ENCODE measurements at regions not wholly inside any gene's neighbourhood (a gene's known extent, or its start where the extent isn't known, plus 50 kb on each side); places are given as distances from the start of the nearest gene placed in this dataset.

DNA sequence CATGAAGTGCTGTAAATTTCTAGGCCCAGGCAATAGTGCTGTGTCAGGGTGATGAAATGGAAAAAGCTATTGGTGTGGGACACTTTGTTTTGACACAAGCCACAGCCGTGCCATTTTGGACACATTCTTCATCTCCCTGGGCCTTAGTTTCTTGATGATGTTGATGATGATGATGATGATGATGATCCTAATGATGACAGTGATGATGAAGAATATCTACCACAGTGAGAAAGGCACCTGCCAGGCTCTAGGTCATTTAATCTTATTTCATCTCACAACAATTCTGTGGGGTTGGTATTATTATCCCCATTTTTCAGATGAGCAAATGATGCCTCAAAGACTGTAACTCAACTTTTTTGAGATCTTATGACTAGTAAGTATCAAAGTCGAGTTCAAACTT lies 102.2 kb upstream of the STC2 start:
- TF ChIP-seq USF1 (IDR thresholded peaks at IDR 0.05) (no peak), YY1 (IDR thresholded peaks at IDR 0.05; ENCODE audit: low read depth) (no peak), REST (IDR thresholded peaks at IDR 0.05; ENCODE audit: low read depth) (no peak), ZBTB7A (IDR thresholded peaks at IDR 0.05; ENCODE audit: low read depth) (no peak), CREB1 (IDR thresholded peaks at IDR 0.05; ENCODE audit: low read depth) (no peak), EP300 (IDR thresholded peaks at IDR 0.05; ENCODE audit: borderline replicate concordance) (no peak), NFIC (IDR thresholded peaks at IDR 0.05) (no peak), TAF1 (IDR thresholded peaks at IDR 0.05; ENCODE audit: low read depth) (no peak), CEBPB (IDR thresholded peaks at IDR 0.05) (no peak), TCF12 (IDR thresholded peaks at IDR 0.05; ENCODE audit: low read depth) (no peak), FOXM1 (IDR thresholded peaks at IDR 0.05; ENCODE audit: borderline replicate concordance, low read depth) (no peak), MAX (IDR thresholded peaks at IDR 0.05) (no peak), EGR1 (IDR thresholded peaks at IDR 0.05) (no peak), RAD21 (IDR thresholded peaks at IDR 0.05; ENCODE audit: low read depth) (no peak), TEAD4 (IDR thresholded peaks at IDR 0.05) (no peak)

GRCh38 chr5:173429489-173430150 lies 101.4 kb upstream of the STC2 start:
- TF ChIP-seq CREB1 (IDR thresholded peaks at IDR 0.05; ENCODE audit: low read depth), result no peak
- TF ChIP-seq FOXM1 (IDR thresholded peaks at IDR 0.05; ENCODE audit: borderline replicate concordance, low read depth), result no peak
- no peak for TF ChIP-seq TEAD4 (IDR thresholded peaks at IDR 0.05)
- no peak for TF ChIP-seq ZBTB7A (IDR thresholded peaks at IDR 0.05; ENCODE audit: low read depth)
- no peak for TF ChIP-seq YY1 (IDR thresholded peaks at IDR 0.05; ENCODE audit: low read depth)
- TF ChIP-seq CEBPB (IDR thresholded peaks at IDR 0.05), result no peak
- TF ChIP-seq USF1 (IDR thresholded peaks at IDR 0.05), result no peak
- no peak for TF ChIP-seq NFIC (IDR thresholded peaks at IDR 0.05)
- TF ChIP-seq TCF12 (IDR thresholded peaks at IDR 0.05; ENCODE audit: low read depth), result no peak
- no peak for TF ChIP-seq EP300 (IDR thresholded peaks at IDR 0.05; ENCODE audit: borderline replicate concordance)
- no peak for TF ChIP-seq TAF1 (IDR thresholded peaks at IDR 0.05; ENCODE audit: low read depth)
- no peak for TF ChIP-seq EGR1 (IDR thresholded peaks at IDR 0.05)
- TF ChIP-seq MAX (IDR thresholded peaks at IDR 0.05), result no peak
- TF ChIP-seq RAD21 (IDR thresholded peaks at IDR 0.05; ENCODE audit: low read depth), result no peak
- TF ChIP-seq REST (IDR thresholded peaks at IDR 0.05; ENCODE audit: low read depth), result no peak

DNA sequence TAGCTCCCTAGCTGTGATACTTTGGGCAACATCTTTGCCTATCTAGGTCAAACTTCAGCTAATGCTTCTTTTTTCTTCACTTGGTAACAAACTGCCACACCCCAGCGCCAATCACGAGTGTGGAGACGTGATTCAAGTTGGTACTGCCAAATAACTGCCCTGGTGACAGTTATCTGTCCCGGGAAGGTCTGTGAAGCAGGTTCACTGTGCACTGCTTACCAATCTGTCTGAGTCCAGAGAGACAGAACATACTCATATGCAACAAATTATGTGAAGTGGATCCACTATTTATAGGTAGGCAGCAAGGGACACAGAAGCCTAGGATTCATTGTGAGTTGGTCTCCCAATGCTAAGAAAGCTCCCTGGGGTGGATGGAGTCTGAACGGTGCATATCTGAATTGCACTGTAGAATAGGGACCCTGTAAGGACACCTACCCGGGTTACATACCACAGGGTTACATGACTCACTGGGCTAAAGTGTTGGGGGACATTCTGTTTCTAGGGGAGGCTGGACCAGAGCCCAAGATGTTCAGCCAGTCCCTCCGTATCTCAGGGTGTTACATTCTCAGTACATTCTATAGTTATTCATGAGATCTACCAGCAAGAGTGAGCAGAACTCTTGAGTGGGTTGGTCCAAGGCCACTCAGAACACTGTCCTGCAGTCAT lies 95.4 kb upstream of the STC2 start:
- TF ChIP-seq TAF1 (IDR thresholded peaks at IDR 0.05; ENCODE audit: low read depth) (no peak), RAD21 (IDR thresholded peaks at IDR 0.05; ENCODE audit: low read depth) (no peak), EP300 (IDR thresholded peaks at IDR 0.05; ENCODE audit: borderline replicate concordance) (no peak)

GRCh38 chr5:173420108-173420507 lies 91.9 kb upstream of the STC2 start:
- TF ChIP-seq NFIC (IDR thresholded peaks at IDR 0.05) (no peak), EP300 (IDR thresholded peaks at IDR 0.05; ENCODE audit: borderline replicate concordance) (no peak), CREB1 (IDR thresholded peaks at IDR 0.05; ENCODE audit: low read depth) (no peak), RAD21 (IDR thresholded peaks at IDR 0.05; ENCODE audit: low read depth) (no peak), ZBTB7A (IDR thresholded peaks at IDR 0.05; ENCODE audit: low read depth) (no peak), TAF1 (IDR thresholded peaks at IDR 0.05; ENCODE audit: low read depth) (no peak), USF1 (IDR thresholded peaks at IDR 0.05) (no peak), TCF12 (IDR thresholded peaks at IDR 0.05; ENCODE audit: low read depth) (no peak), YY1 (IDR thresholded peaks at IDR 0.05; ENCODE audit: low read depth) (no peak), MAX (IDR thresholded peaks at IDR 0.05) (no peak), TEAD4 (IDR thresholded peaks at IDR 0.05) (no peak), REST (IDR thresholded peaks at IDR 0.05; ENCODE audit: low read depth) (no peak)
